HG03025 (cell line): ENCODE measurements at regions not wholly inside any gene's neighbourhood (a gene's known extent, or its start where the extent isn't known, plus 50 kb on each side); places are given as distances from the start of the nearest gene placed in this dataset.
"Not testable (repeated sequence)": the region's sequence is repeated elsewhere in the genome, so short reads cannot be mapped to it uniquely, and the experiment has no call there.

Experiments used
- ATAC-seq: cut with Tn5 transposase; IDR thresholded peaks from one replicate; pipeline ENCODE4 v1.9.1; 2021; ENCODE audit warnings: mild to moderate bottlenecking, moderate library complexity; ENCODE audit not compliant: unreplicated experiment, low FRiP score

GRCh38 chr5:27769748-27770402 is 731.5 kb upstream of the CDH9 start:
- no peak for ATAC-seq

- ATAC-seq = no peak
Observed at GRCh38 chr5:27748847-27749246, 710.5 kb upstream of the CDH9 start.

GRCh38 chr5:27743383-27743979 is 705.1 kb upstream of the CDH9 start:
- ATAC-seq = not testable (repeated sequence)

GRCh38 chr5:27742805-27743204 is 704.4 kb upstream of the CDH9 start:
- no peak for ATAC-seq

- no peak for ATAC-seq
Observed at GRCh38 chr5:27734838-27735237, 696.5 kb upstream of the CDH9 start.

GRCh38 chr5:27733237-27733636 is 694.9 kb upstream of the CDH9 start:
- ATAC-seq = no peak

GRCh38 chr5:27727254-27727653 is 688.9 kb upstream of the CDH9 start:
- no peak for ATAC-seq

- no peak for ATAC-seq
Observed at GRCh38 chr5:27722337-27722736, 684.0 kb upstream of the CDH9 start.

GRCh38 chr5:27708534-27708933 is 670.1 kb upstream of the CDH9 start:
- no peak for ATAC-seq

GRCh38 chr5:27706832-27707231 is 668.4 kb upstream of the CDH9 start:
- ATAC-seq = no peak

GRCh38 chr5:27705661-27706060 is 667.3 kb upstream of the CDH9 start:
- ATAC-seq = no peak

- ATAC-seq = no peak
Observed at GRCh38 chr5:27701931-27702903, 663.8 kb upstream of the CDH9 start.

- ATAC-seq = no peak
Observed at GRCh38 chr5:27700526-27700925, 662.1 kb upstream of the CDH9 start.

GRCh38 chr5:27682600-27682999 is 644.2 kb upstream of the CDH9 start:
- no peak for ATAC-seq

- ATAC-seq = no peak
Observed at GRCh38 chr5:27652505-27652904, 614.1 kb upstream of the CDH9 start.

- no peak for ATAC-seq
Observed at GRCh38 chr5:27639005-27639612, 600.7 kb upstream of the CDH9 start.

GRCh38 chr5:27619982-27620381 is 581.6 kb upstream of the CDH9 start:
- no peak for ATAC-seq

GRCh38 chr5:27612161-27612560 is 573.8 kb upstream of the CDH9 start:
- no peak for ATAC-seq

GRCh38 chr5:27608992-27609391 is 570.6 kb upstream of the CDH9 start:
- ATAC-seq = no peak

- ATAC-seq = no peak
Observed at GRCh38 chr5:27598576-27598975, 560.2 kb upstream of the CDH9 start.

GRCh38 chr5:27594141-27594540 is 555.8 kb upstream of the CDH9 start:
- ATAC-seq = no peak
